GM18505 (cell line): ENCODE measurements at regions not wholly inside any gene's neighbourhood (a gene's known extent, or its start where the extent isn't known, plus 50 kb on each side); places are given as distances from the start of the nearest gene placed in this dataset.

Source experiments
- ATAC-seq: cut with Tn5 transposase; IDR thresholded peaks from one replicate; pipeline ENCODE4 v1.9.1; 2021; ENCODE audit not compliant: unreplicated experiment
- POLR2A ChIP-seq: IDR thresholded peaks from 4 replicates; pipeline ENCODE4 v1.6.1; 2011; ENCODE audit warnings: borderline replicate concordance; ENCODE audit not compliant: insufficient read depth, insufficient read length; ENCODE audit errors: extremely low read depth

GRCh38 chr21:16578912-16579311, 849.1 kb downstream of the USP25 start:
- ATAC-seq = no peak
- no peak for TF ChIP-seq POLR2A

- no peak for ATAC-seq
- TF ChIP-seq POLR2A = no peak
Measured at GRCh38 chr21:16579538-16579937, 849.8 kb downstream of the USP25 start.

GRCh38 chr21:16580661-16581060, 850.9 kb downstream of the USP25 start:
- TF ChIP-seq POLR2A = no peak
- no peak for ATAC-seq

GRCh38 chr21:16583556-16583955, 853.8 kb downstream of the USP25 start:
- TF ChIP-seq POLR2A = no peak
- ATAC-seq = no peak

GRCh38 chr21:16584756-16585155, 855.0 kb downstream of the USP25 start:
- no peak for ATAC-seq
- TF ChIP-seq POLR2A = no peak

- TF ChIP-seq POLR2A = no peak
Measured at GRCh38 chr21:16585896-16586295, 856.1 kb downstream of the USP25 start.

GRCh38 chr21:16587141-16587581, 857.4 kb downstream of the USP25 start:
- ATAC-seq = no peak

More at GRCh38 chr21:16585896-16586295, 856.1 kb downstream of the USP25 start:
- no peak for ATAC-seq

GRCh38 chr21:16587681-16588375, 858.0 kb downstream of the USP25 start:
- TF ChIP-seq POLR2A = no peak
- ATAC-seq = no peak

More at GRCh38 chr21:16587141-16587581, 857.4 kb downstream of the USP25 start:
- no peak for TF ChIP-seq POLR2A

GRCh38 chr21:16588433-16588860, 858.7 kb downstream of the USP25 start:
- TF ChIP-seq POLR2A = no peak
- ATAC-seq = no peak

- no peak for TF ChIP-seq POLR2A
- no peak for ATAC-seq
Measured at GRCh38 chr21:16589006-16589898, 859.5 kb downstream of the USP25 start.

GRCh38 chr21:16590186-16590585, 860.4 kb downstream of the USP25 start:
- no peak for TF ChIP-seq POLR2A
- no peak for ATAC-seq

- ATAC-seq = no peak
- no peak for TF ChIP-seq POLR2A
Measured at GRCh38 chr21:16590641-16591292, 861.0 kb downstream of the USP25 start.

- no peak for ATAC-seq
- no peak for TF ChIP-seq POLR2A
Measured at GRCh38 chr21:16592381-16592780, 862.6 kb downstream of the USP25 start.
